ENCODE measurements at regions not wholly inside any gene's neighbourhood (a gene's known extent, or its start where the extent isn't known, plus 50 kb on each side); places are given as distances from the start of the nearest gene placed in this dataset.

GRCh38 chr11:18878211-18878610 is 61.0 kb downstream of the MRGPRX1 start:
- DNase-seq (ENCODE audit: low spot score), result no peak

GRCh38 chr11:18865951-18866350 is 73.3 kb downstream of the MRGPRX1 start:
- DNase-seq (ENCODE audit: low spot score), result no peak

- no peak for DNase-seq (ENCODE audit: low spot score)
Observed at GRCh38 chr11:18865261-18865660, 73.7 kb upstream of the PTPN5 start.

GRCh38 chr11:18853086-18853720 is 61.6 kb upstream of the PTPN5 start:
- DNase-seq (ENCODE audit: low spot score), result no peak

GRCh38 chr11:18849406-18849805 is 57.8 kb upstream of the PTPN5 start:
- no peak for DNase-seq (ENCODE audit: low spot score)

GRCh38 chr11:18844753-18845367 is 53.3 kb upstream of the PTPN5 start:
- DNase-seq (ENCODE audit: low spot score), result peak; percentile 6

Measured in hematopoietic multipotent progenitor cell treated with erythropoietin and hydrocortisone succinate and interleukin-3 and kit ligand, for 15 days (in vitro differentiated cells).